PC-3 (cell line): ENCODE measurements at regions not wholly inside any gene's neighbourhood (a gene's known extent, or its start where the extent isn't known, plus 50 kb on each side); places are given as distances from the start of the nearest gene placed in this dataset.

Experiments
- ATAC-seq: fragments of 200-7000 bp; cut with Tn5 transposase; 2 replicates; pipeline ENCODE4 v1.9.1; 2020; ENCODE audit warnings: mild to moderate bottlenecking, moderate library complexity
- BruUV-seq: library from RNA; stranded (reverse); fragments of 400-500 nt; replicated peaks from 2 replicates; lab custom pipeline; 2021; lab: Mats Ljungman, UMichigan
- CTCF ChIA-PET: fragments of 300-600 bp; sonication (Branson Sonifier 250); formaldehyde crosslinking; loops from one replicate; lab custom pipeline; 2022; ENCODE audit warnings: antibody characterized with exemption; lab: Charles Lee
- POLR2A ChIA-PET: fragments of 300-600 bp; sonication (Branson Sonifier 250); formaldehyde crosslinking; loops from one replicate; lab custom pipeline; 2022; ENCODE audit warnings: antibody characterized with exemption; ENCODE audit not compliant: unreplicated experiment; lab: Charles Lee
- DNase-seq: peaks from one replicate; pipeline ENCODE4 v3.0.0-alpha.2; 2015
- H2AFZ ChIP-seq: fragments of 300-600 bp; sonication (generic); 2 replicates; pipeline ENCODE4 v1.6.0; 2016; ENCODE audit warnings: antibody characterized with exemption, low read length
- H3F3A ChIP-seq: fragments of 300-600 bp; sonication (generic); one replicate; pipeline ENCODE4 v1.6.0; 2017; ENCODE audit warnings: antibody characterized with exemption, low read length, control low read depth, mild to moderate bottlenecking; ENCODE audit not compliant: unreplicated experiment
- H3K27ac ChIP-seq: fragments of 300-600 bp; sonication (generic); 2 replicates; pipeline ENCODE4 v1.5.1; 2016; ENCODE audit warnings: mild to moderate bottlenecking, low read length
- H3K27me3 ChIP-seq: fragments of 300-600 bp; sonication (generic); 2 replicates; pipeline ENCODE4 v1.6.1; 2016; ENCODE audit warnings: low read length, mixed read lengths
- H3K36me3 ChIP-seq: fragments of 300-600 bp; sonication (generic); 2 replicates; pipeline ENCODE4 v1.6.1; 2016; ENCODE audit warnings: low read depth, mixed run types, low read length, mixed read lengths
- H3K4me1 ChIP-seq: fragments of 300-600 bp; sonication (generic); 2 replicates; pipeline ENCODE4 v1.5.1; 2016; ENCODE audit warnings: low read length; ENCODE audit not compliant: insufficient read depth
- H3K4me2 ChIP-seq: fragments of 300-600 bp; sonication (generic); 2 replicates; pipeline ENCODE4 v1.6.0; 2016; ENCODE audit warnings: low read length
- H3K4me3 ChIP-seq: fragments of 300-600 bp; sonication (generic); 2 replicates; pipeline ENCODE4 v1.5.1; 2016; ENCODE audit warnings: mild to moderate bottlenecking, low read length, mixed read lengths
- H3K79me2 ChIP-seq: fragments of 300-600 bp; sonication (generic); 2 replicates; pipeline ENCODE4 v1.6.1; 2017; ENCODE audit warnings: low read length, mixed read lengths
- H3K9ac ChIP-seq: fragments of 300-600 bp; sonication (generic); 2 replicates; pipeline ENCODE4 v1.6.0; 2016; ENCODE audit warnings: mild to moderate bottlenecking, low read length
- H3K9me2 ChIP-seq: fragments of 300-600 bp; sonication (generic); replicated peaks from 2 replicates; pipeline ENCODE4 v1.6.1; 2016; ENCODE audit warnings: mixed run types, low read length, mixed read lengths
- H3K9me3 ChIP-seq: fragments of 300-600 bp; sonication (generic); 2 replicates; pipeline ENCODE4 v1.6.1; 2016; ENCODE audit warnings: low read length, mixed read lengths
- H4K20me1 ChIP-seq: fragments of 300-600 bp; sonication (generic); 2 replicates; pipeline ENCODE4 v1.6.1; 2016; ENCODE audit warnings: low read length, mixed read lengths
- CTCF ChIP-seq: fragments of 300-600 bp; sonication (generic); conservative IDR thresholded peaks from 2 replicates; pipeline ENCODE4 v1.5.1; 2017; ENCODE audit warnings: antibody characterized with exemption, low read depth, mild to moderate bottlenecking, low read length
- EZH2 ChIP-seq: fragments of 300-600 bp; sonication (generic); IDR thresholded peaks from one replicate; pipeline ENCODE4 v1.6.1; 2017; ENCODE audit warnings: antibody characterized with exemption, mild to moderate bottlenecking, low read length; ENCODE audit not compliant: unreplicated experiment
- EZH2phosphoT487 ChIP-seq: fragments of 300-600 bp; sonication (generic); IDR thresholded peaks from 2 replicates; pipeline ENCODE4 v1.6.1; 2018; ENCODE audit warnings: mild to moderate bottlenecking, antibody characterized with exemption, low read length, borderline replicate concordance
- intact Hi-C: fragments of 100-400 bp; cut with micrococcal nuclease; formaldehyde crosslinking; loops from 2 replicates; pipeline ENCODE4 v1.9.0; 2023

DNA sequence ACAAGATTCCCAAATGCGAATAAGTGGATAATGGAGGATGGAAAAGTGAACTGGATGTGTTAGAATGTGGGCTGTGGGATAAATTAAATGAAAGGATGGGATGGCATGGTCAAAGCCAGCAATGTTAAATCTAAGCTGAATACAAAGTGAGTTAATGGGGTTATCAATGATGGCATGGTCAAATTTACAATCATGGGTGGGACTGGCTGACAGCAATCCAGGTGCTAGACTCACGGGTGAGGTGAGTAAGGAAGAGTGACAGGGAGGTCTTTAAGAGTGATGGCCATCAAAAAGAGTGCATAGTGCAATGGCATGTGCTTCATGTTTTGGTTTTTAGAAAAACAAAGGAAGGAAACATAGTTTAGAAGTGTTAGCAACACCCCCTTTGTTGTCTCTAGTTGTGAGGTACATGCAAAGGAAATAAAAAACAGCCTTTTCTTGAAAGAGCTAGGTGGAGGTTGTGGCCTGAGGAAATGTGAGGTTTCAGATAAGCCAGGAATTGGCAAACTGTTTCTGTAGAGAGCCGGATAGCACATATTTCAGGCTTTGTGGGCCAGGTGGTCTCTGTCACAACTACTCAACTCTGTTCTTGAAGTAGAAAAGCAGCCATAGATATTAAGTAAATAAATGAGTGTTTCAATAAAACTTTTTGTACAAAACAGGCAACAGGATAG, 328.7 kb downstream of the RPL10L start:
- no peaks in the 10 kb centered on the region for H3K36me3 ChIP-seq
- TF ChIP-seq CTCF (no peak), EZH2phosphoT487 (no peak), EZH2 (no peak)
- no peak overlapping the region for H3K4me2 ChIP-seq
- 0 out of 2 replicates have a peak, but pooled peaks cover 11% of the 10 kb centered on the region for H3K27me3 ChIP-seq
- H3K27ac ChIP-seq, result no peak overlapping the region
- intact Hi-C loops, result no loop called here
- no peak overlapping the region for H3K9ac ChIP-seq
- H3K9me3 ChIP-seq, result no peaks in the 10 kb centered on the region
- H3K4me1 ChIP-seq, result no peaks in the 10 kb centered on the region
- H3F3A ChIP-seq, result no peaks in the 10 kb centered on the region
- H2AFZ ChIP-seq, result no peak overlapping the region
- ChIA-PET CTCF (no interaction called here), POLR2A (no interaction called here)
- BruUV-seq, result no TSS peak
- H3K9me2 ChIP-seq, result no peaks in the 10 kb centered on the region
- no peaks in the 10 kb centered on the region for H3K79me2 ChIP-seq
- H4K20me1 ChIP-seq, result no peaks in the 10 kb centered on the region
- ATAC-seq (no peak), DNase-seq (no peak)
- H3K4me3 ChIP-seq, result no peak overlapping the region

GRCh38 chr14:46322076-46322475, 329.5 kb downstream of the RPL10L start:
- Histone ChIP-seq H3K79me2 (no peaks in the 10 kb centered on the region), H4K20me1 (no peaks in the 10 kb centered on the region), H3K9me2 (no peaks in the 10 kb centered on the region), H3K4me2 (no peak overlapping the region), H3F3A (no peaks in the 10 kb centered on the region), H2AFZ (no peak overlapping the region), H3K9me3 (no peaks in the 10 kb centered on the region), H3K27me3 (peaks cover 12% of the 10 kb centered on the region; the same call in 1 of the 2 replicates), H3K4me1 (no peaks in the 10 kb centered on the region), H3K27ac (no peak overlapping the region), H3K9ac (no peak overlapping the region), H3K36me3 (no peaks in the 10 kb centered on the region), H3K4me3 (no peak overlapping the region)
- no TSS peak for BruUV-seq
- intact Hi-C loops, result no loop called here
- POLR2A ChIA-PET, result no interaction called here
- ATAC-seq, result no peak
- CTCF ChIA-PET, result no interaction called here
- no peak for DNase-seq
- TF ChIP-seq EZH2phosphoT487 (no peak), CTCF (no peak), EZH2 (no peak)

GRCh38 chr14:46306267-46306666, 345.3 kb downstream of the RPL10L start:
- no peak for DNase-seq
- no peaks in the 10 kb centered on the region for H3K36me3 ChIP-seq
- TF ChIP-seq EZH2 (no peak), CTCF (no peak), EZH2phosphoT487 (no peak)
- H3K4me2 ChIP-seq, result no peak overlapping the region
- intact Hi-C loops, result no loop called here
- no peaks in the 10 kb centered on the region for H3F3A ChIP-seq
- H3K4me1 ChIP-seq, result no peaks in the 10 kb centered on the region
- H3K9me3 ChIP-seq, result no peaks in the 10 kb centered on the region
- no peak overlapping the region for H3K9ac ChIP-seq
- no peaks in the 10 kb centered on the region for H4K20me1 ChIP-seq
- H3K9me2 ChIP-seq, result no peaks in the 10 kb centered on the region
- H2AFZ ChIP-seq, result no peak overlapping the region
- H3K27ac ChIP-seq, result no peak overlapping the region
- BruUV-seq, result no TSS peak
- no peak overlapping the region for H3K4me3 ChIP-seq
- no peak for ATAC-seq
- peaks cover 32% of the 10 kb centered on the region for H3K27me3 ChIP-seq
- H3K79me2 ChIP-seq, result no peaks in the 10 kb centered on the region
- POLR2A ChIA-PET, result no interaction called here
- CTCF ChIA-PET, result no interaction called here
